ENCODE measurements at regions not wholly inside any gene's neighbourhood (a gene's known extent, or its start where the extent isn't known, plus 50 kb on each side); places are given as distances from the start of the nearest gene placed in this dataset.
"Not testable (repeated sequence)": the region's sequence is repeated elsewhere in the genome, so short reads cannot be mapped to it uniquely, and the experiment has no call there.

DNA sequence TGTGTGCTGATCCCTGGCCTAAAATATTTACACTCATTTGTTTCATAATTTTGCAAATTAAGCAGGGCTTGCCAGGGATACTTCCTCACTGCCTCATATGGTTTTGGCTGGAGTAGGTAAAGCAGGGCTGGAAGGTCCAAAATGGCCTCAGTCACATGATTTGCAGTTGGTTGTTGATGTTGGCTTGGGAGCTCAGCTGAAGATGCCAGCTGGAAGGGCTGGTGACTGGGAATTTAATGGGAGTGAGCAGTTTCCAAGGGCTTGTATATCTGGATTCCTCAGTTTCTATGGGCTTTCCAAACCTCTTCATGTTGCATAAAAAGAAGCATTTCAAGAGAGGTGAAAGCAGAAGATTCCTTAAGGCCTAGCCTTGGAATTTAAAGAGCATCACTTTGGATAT lies 729.3 kb downstream of the CDH18 start:
- DNase-seq (ENCODE audit: extremely low spot score), result no peak
- TF ChIP-seq, protein P1, sequence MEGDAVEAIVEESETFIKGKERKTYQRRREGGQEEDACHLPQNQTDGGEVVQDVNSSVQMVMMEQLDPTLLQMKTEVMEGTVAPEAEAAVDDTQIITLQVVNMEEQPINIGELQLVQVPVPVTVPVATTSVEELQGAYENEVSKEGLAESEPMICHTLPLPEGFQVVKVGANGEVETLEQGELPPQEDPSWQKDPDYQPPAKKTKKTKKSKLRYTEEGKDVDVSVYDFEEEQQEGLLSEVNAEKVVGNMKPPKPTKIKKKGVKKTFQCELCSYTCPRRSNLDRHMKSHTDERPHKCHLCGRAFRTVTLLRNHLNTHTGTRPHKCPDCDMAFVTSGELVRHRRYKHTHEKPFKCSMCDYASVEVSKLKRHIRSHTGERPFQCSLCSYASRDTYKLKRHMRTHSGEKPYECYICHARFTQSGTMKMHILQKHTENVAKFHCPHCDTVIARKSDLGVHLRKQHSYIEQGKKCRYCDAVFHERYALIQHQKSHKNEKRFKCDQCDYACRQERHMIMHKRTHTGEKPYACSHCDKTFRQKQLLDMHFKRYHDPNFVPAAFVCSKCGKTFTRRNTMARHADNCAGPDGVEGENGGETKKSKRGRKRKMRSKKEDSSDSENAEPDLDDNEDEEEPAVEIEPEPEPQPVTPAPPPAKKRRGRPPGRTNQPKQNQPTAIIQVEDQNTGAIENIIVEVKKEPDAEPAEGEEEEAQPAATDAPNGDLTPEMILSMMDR (IDR thresholded peaks at IDR 0.05; ENCODE audit: control extremely low read depth, extremely low read depth, low read depth, missing control alignments), result no peak
- POLR2A ChIA-PET, result no interaction called here
- CTCF ChIA-PET, result no interaction called here

DNA sequence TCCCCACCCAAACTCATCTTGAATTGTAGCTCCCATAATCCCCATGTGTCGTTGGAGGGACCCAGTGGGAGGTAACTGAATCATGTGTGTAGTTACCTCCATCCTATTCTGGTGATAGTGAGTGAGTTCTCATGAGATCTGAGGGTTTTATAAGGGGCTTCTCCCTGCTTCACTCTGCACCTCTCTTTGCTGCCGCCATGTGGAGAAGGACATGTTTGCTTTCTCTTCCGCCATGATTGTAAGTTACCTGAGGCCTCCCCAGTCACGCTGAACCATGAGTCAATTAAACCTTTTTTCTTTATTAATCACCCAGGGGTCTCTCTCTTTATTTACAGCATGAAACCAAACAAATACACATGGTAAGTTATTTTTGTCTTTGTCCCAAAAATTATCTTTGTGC lies 726.1 kb downstream of the CDH18 start:
- ChIA-PET POLR2A (no interaction called here), CTCF (no interaction called here)
- DNase-seq (ENCODE audit: extremely low spot score), result no peak
- TF ChIP-seq, protein P1 (IDR thresholded peaks at IDR 0.05; ENCODE audit: control extremely low read depth, extremely low read depth, low read depth, missing control alignments), result no peak

DNA sequence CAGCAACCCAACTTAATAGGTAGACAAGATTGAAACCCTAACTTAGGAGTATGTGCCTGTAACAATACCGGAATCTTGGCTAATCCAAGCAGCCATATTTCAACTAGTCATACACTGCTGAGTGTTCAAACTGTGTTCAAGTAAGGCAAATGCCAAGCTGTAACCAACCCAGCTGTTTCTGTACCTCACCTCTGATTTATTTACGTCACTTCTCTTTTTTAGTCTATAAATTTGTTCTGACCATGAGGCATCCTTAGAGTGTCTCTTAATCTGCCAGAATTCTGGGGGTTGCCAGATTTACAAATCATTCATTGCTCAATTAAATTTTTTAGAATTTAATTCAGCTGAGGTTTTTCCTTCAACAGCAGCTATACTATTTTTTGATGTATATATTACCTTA lies 723.2 kb downstream of the CDH18 start:
- POLR2A ChIA-PET, result no interaction called here
- TF ChIP-seq, protein P1 (IDR thresholded peaks at IDR 0.05; ENCODE audit: control extremely low read depth, extremely low read depth, low read depth, missing control alignments), result no peak
- DNase-seq (ENCODE audit: extremely low spot score), result no peak
- CTCF ChIA-PET, result interaction anchor here (3.0 kb wide), 1 partner anchor 9 kb away, joined by 9 read pairs; no protein-coding TSS in a partner anchor

DNA sequence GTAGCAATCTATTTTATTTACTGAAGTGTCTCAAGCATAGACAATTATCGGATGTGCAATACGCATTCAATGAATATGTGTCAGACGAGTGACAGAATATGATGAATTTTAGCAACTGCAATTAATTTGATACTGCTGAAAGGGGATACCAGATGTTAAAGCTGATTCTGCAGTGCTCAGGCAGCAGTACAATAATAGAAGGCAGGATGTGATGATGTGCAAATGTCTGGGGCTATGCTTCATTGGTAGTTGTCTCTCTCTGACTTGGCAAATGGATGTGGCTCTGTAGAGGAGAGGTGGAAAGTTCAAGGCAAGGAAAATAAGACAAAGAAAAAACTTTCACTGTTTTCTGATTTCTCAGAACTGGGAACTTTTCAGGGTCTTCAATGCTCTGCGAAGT lies 721.2 kb downstream of the CDH18 start:
- ChIA-PET CTCF (interaction anchor here (3.0 kb wide), 1 partner anchor 11 kb away, joined by 9 read pairs; no protein-coding TSS in a partner anchor), POLR2A (no interaction called here)
- DNase-seq (ENCODE audit: extremely low spot score), result no peak
- TF ChIP-seq, protein P1 (IDR thresholded peaks at IDR 0.05; ENCODE audit: control extremely low read depth, extremely low read depth, low read depth, missing control alignments), result no peak

DNA sequence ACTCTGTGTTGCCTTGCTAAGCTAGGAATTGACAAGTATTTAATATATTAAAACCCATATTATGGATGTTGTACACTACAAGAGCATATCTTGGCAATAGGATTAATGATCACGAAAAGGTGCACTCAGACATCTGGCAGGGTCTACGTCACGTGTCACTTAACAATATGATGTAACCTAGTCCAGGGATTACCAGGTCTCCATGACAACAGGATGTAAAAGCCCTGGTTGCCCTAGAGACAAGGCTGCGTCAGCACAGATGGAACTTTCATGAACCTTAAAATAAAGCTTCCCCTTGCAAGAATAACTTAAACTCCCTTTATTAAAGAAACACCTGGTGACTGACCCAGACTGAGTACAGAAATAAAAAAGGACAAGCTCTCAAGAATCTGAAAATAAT lies 717.8 kb downstream of the CDH18 start:
- TF ChIP-seq, protein P1 (IDR thresholded peaks at IDR 0.05; ENCODE audit: control extremely low read depth, extremely low read depth, low read depth, missing control alignments), result no peak
- no peak for DNase-seq (ENCODE audit: extremely low spot score)
- ChIA-PET POLR2A (no interaction called here), CTCF (no interaction called here)

DNA sequence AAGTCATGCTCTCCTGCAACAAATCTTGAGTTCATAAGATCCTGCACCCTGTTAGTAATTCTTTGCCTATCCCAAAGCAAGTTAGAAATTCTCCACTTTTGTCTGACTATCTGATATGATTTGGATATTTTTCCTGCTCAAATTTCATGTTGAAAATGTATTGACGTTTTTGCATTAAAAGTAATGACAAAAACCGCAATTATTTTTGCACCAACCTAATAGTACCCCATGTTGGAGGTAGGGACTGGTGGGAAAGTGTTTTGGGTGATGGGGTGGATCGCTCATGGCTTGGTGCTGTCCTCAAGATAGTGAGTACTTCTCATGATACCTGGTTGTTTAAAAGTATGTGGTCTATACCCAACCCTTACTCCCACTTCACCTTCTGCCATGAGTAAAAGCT lies 713.4 kb downstream of the CDH18 start:
- CTCF ChIA-PET, result no interaction called here
- POLR2A ChIA-PET, result no interaction called here
- no peak for DNase-seq (ENCODE audit: extremely low spot score)
- TF ChIP-seq, protein P1 (IDR thresholded peaks at IDR 0.05; ENCODE audit: control extremely low read depth, extremely low read depth, low read depth, missing control alignments), result no peak

DNA sequence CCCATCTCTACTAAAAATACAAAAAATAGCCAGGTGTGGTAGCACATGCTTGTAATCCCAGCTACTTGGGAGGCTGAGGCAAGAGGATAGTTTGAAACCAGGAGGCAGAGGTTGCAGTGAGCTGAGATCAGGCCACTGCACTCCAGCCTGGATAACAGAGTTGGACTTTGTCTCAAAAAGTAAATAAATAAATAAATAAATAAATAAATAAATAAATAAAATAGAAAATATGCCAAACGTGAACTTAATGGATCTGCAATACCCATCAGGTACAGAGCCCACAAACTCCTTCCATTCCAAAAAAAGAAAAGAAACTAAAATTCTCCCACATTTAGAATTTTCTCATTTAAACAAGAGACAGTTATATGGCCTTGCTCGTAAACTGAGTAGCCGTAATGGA lies 702.7 kb downstream of the CDH18 start:
- DNase-seq (ENCODE audit: extremely low spot score), result no peak
- TF ChIP-seq, protein P1 (IDR thresholded peaks at IDR 0.05; ENCODE audit: control extremely low read depth, extremely low read depth, low read depth, missing control alignments), result no peak
- CTCF ChIA-PET, result no interaction called here
- POLR2A ChIA-PET, result no interaction called here

DNA sequence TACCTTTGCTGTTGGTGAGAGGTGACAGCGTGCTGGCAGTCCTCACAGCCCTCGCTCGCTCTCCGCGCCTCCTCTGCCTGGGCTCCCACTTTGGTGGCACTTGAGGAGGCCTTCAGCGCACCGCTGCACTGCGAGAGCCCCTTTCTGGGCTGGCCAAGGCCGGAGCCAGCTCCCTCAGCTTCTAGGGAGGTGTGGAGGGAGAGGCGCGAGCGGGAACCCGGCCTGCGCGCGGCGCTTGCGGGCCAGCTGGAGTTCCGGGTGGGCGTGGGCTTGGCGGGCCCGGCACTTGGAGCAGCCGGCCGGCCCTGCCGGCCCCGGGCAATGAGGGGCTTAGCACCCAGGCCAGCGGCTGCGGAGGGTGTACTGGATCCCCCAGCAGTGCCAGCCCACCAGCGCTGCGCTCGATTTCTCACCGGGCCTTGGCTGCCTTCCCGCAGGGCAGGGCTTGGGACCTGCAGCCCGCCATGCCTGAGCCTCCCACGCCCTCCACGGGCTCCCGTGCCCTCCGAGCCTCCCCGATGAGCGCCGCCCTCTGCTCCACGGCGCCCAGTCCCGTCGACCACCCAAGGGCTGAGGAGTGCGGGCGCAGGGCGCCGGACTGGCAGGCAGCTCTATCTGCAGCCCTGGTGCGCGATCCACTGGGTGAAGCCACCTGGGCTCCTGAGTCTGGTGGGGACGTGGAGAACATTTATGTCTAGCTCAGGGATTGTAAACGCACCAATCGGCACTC lies 700.3 kb downstream of the CDH18 start:
- CTCF ChIA-PET, result interaction anchor here (1.0 kb wide), 1 partner anchor 22 kb away, joined by 3 read pairs; no protein-coding TSS in a partner anchor
- DNase-seq (ENCODE audit: extremely low spot score); POLR2A ChIA-PET: not testable (repeated sequence)

DNA sequence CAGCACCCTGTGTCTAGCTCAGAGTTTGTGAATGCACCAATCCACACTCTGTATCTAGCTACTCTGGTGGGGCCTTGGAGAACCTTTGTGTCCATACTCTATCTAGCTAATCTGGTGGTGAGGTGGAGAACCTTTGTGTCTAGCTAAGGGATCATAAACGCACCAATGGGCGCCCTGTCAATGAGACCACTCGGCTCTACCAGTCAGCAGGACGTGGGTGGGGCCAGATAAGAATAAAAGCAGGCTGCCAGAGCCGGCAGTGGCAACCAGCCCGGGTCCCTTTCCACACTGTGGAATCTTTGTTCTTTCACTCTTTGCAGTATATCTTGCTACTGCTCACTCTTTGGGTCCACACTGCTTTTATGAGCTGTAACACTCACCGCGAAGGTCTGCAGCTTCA lies 699.7 kb downstream of the CDH18 start:
- DNase-seq (ENCODE audit: extremely low spot score); POLR2A ChIA-PET: not testable (repeated sequence)
- CTCF ChIA-PET, result interaction anchor here (1.0 kb wide), 1 partner anchor 22 kb away, joined by 3 read pairs; no protein-coding TSS in a partner anchor
